ENCODE measurements at regions not wholly inside any gene's neighbourhood (a gene's known extent, or its start where the extent isn't known, plus 50 kb on each side); places are given as distances from the start of the nearest gene placed in this dataset.

DNA sequence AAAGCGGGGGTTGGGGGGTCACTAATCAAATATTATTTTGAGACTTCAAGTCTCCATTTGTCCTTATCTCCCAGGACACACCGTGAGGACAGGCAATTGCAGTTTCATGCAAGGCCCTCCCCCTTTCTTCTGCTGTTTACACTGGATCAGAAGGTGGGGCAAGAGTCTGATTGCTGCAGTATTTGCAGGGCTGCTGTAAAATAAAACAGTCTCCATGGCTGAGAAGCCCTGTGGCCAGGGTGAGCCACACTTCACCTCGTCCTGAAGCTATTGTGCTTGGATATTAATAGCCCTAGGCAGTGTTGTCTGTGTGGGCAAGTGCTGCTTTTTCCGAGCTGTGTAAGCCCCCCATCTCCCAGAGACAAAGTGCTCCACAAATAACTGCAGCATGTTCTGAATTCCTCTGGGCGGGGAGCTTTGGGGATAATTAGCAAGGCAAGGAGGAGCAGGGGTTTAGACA, 187.4 kb upstream of the NTF3 start:
- POLR2A ChIA-PET, result no interaction called here
- Histone ChIP-seq H3K27ac (ENCODE audit: extremely low read depth, low read depth, low read length) (no peak overlapping the region), H3K4me3 (ENCODE audit: low read depth, low read length) (no peak overlapping the region)

DNA sequence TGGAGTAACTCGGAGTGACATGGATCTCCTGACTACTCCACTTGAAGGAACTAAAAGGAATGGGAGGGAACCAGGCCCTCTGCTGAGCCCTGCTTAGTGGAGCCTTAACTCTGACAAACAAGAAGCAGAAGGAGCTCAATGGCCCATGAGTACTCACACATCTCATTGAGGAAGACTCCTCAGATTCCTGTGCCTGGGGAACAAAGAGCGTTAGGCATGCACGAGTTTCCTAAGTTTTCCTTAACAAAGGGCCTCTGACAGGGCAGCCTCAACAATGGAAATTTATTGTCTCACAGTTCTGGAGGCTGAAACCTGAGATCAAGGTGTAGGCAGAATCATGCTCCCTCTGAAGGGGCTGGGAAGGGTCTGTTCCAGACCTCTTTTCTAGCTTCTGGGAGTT, 185.7 kb upstream of the NTF3 start:
- no peaks in the 10 kb centered on the region for H3K9me3 ChIP-seq (ENCODE audit: control insufficient read depth, insufficient read depth, low read depth, low read length)
- CTCF ChIA-PET, result interaction anchor here (0.6 to 0.7 kb wide), 2 partner anchors 57 to 187 kb away, joined by 3 to 5 read pairs; no protein-coding TSS in a partner anchor
- H3K4me1 ChIP-seq (ENCODE audit: control insufficient read depth, insufficient read depth, low read length), result peaks cover 6% of the 10 kb centered on the region; the same call in 1 of the 2 replicates
- no peaks in the 10 kb centered on the region for H3K36me3 ChIP-seq (ENCODE audit: control insufficient read depth in 2 of 2, insufficient read depth in 1 of 2, low read length in 2 of 2)
- no peak overlapping the region for H3K27ac ChIP-seq (ENCODE audit: extremely low read depth, low read depth, low read length)
- H3K4me3 ChIP-seq (ENCODE audit: low read depth, low read length), result no peak overlapping the region
- POLR2A ChIA-PET, result no interaction called here
- TF ChIP-seq KLF1 (tag by site-specific recombination; IDR thresholded peaks at IDR 0.05), result no peak
- TF ChIP-seq ZNF354C (tag by site-specific recombination; IDR thresholded peaks at IDR 0.05; ENCODE audit: borderline replicate concordance, low read depth), result no peak
- TF ChIP-seq HOXC10 (CRISPR knock-in tag; IDR thresholded peaks at IDR 0.05), result no peak
- no peak for TF ChIP-seq OVOL3 (tag by site-specific recombination; IDR thresholded peaks at IDR 0.05)
- no peak for TF ChIP-seq SP7 (tag by site-specific recombination; IDR thresholded peaks at IDR 0.05)
- TF ChIP-seq, protein P1, sequence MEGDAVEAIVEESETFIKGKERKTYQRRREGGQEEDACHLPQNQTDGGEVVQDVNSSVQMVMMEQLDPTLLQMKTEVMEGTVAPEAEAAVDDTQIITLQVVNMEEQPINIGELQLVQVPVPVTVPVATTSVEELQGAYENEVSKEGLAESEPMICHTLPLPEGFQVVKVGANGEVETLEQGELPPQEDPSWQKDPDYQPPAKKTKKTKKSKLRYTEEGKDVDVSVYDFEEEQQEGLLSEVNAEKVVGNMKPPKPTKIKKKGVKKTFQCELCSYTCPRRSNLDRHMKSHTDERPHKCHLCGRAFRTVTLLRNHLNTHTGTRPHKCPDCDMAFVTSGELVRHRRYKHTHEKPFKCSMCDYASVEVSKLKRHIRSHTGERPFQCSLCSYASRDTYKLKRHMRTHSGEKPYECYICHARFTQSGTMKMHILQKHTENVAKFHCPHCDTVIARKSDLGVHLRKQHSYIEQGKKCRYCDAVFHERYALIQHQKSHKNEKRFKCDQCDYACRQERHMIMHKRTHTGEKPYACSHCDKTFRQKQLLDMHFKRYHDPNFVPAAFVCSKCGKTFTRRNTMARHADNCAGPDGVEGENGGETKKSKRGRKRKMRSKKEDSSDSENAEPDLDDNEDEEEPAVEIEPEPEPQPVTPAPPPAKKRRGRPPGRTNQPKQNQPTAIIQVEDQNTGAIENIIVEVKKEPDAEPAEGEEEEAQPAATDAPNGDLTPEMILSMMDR (tag by site-specific recombination; IDR thresholded peaks at IDR 0.05), result no peak
- TF ChIP-seq ZNF548 (tag by site-specific recombination; IDR thresholded peaks at IDR 0.05), result no peak
- TF ChIP-seq ZNF704 (tag by site-specific recombination; IDR thresholded peaks at IDR 0.05), result no peak
- TF ChIP-seq ZNF514 (tag by site-specific recombination; IDR thresholded peaks at IDR 0.05), result no peak
- no peak for TF ChIP-seq RBAK (tag by site-specific recombination; IDR thresholded peaks at IDR 0.05)
- no peak for TF ChIP-seq ZNF426 (tag by site-specific recombination; IDR thresholded peaks at IDR 0.05)

More for the DNA sequence above, 187.4 kb upstream of the NTF3 start:
- TF ChIP-seq ZNF626 (tag by site-specific recombination; IDR thresholded peaks at IDR 0.05), result no peak
- TF ChIP-seq HOXC10 (CRISPR knock-in tag; IDR thresholded peaks at IDR 0.05), result no peak
- TF ChIP-seq, protein P2, sequence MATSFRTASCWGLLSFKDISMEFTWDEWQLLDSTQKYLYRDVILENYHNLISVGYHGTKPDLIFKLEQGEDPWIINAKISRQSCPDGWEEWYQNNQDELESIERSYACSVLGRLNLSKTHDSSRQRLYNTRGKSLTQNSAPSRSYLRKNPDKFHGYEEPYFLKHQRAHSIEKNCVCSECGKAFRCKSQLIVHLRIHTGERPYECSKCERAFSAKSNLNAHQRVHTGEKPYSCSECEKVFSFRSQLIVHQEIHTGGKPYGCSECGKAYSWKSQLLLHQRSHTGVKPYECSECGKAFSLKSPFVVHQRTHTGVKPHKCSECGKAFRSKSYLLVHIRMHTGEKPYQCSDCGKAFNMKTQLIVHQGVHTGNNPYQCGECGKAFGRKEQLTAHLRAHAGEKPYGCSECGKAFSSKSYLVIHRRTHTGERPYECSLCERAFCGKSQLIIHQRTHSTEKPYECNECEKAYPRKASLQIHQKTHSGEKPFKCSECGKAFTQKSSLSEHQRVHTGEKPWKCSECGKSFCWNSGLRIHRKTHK (tag by site-specific recombination; IDR thresholded peaks at IDR 0.05), result no peak
- TF ChIP-seq ZNF274 (IDR thresholded peaks at IDR 0.05; ENCODE audit: low read length), result no peak
- no peak for TF ChIP-seq ZNF274 (tag by site-specific recombination; IDR thresholded peaks at IDR 0.05; ENCODE audit: borderline replicate concordance)
- TF ChIP-seq PRDM6 (tag by site-specific recombination; IDR thresholded peaks at IDR 0.05), result no peak
- TF ChIP-seq TCF7L2 (IDR thresholded peaks at IDR 0.05; ENCODE audit: borderline replicate concordance, low read depth, low read length), result no peak
- TF ChIP-seq HOXD13 (CRISPR knock-in tag; IDR thresholded peaks at IDR 0.05; ENCODE audit: borderline replicate concordance), result no peak
- no peak for TF ChIP-seq ZNF248 (tag by site-specific recombination; IDR thresholded peaks at IDR 0.05)
- TF ChIP-seq, protein P3, sequence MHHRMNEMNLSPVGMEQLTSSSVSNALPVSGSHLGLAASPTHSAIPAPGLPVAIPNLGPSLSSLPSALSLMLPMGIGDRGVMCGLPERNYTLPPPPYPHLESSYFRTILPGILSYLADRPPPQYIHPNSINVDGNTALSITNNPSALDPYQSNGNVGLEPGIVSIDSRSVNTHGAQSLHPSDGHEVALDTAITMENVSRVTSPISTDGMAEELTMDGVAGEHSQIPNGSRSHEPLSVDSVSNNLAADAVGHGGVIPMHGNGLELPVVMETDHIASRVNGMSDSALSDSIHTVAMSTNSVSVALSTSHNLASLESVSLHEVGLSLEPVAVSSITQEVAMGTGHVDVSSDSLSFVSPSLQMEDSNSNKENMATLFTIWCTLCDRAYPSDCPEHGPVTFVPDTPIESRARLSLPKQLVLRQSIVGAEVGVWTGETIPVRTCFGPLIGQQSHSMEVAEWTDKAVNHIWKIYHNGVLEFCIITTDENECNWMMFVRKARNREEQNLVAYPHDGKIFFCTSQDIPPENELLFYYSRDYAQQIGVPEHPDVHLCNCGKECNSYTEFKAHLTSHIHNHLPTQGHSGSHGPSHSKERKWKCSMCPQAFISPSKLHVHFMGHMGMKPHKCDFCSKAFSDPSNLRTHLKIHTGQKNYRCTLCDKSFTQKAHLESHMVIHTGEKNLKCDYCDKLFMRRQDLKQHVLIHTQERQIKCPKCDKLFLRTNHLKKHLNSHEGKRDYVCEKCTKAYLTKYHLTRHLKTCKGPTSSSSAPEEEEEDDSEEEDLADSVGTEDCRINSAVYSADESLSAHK (tag by site-specific recombination; IDR thresholded peaks at IDR 0.05), result no peak
- TF ChIP-seq ZNF112 (tag by site-specific recombination; IDR thresholded peaks at IDR 0.05), result no peak
- TF ChIP-seq ZNF140 (tag by site-specific recombination; IDR thresholded peaks at IDR 0.05), result no peak
- TF ChIP-seq ZNF391 (tag by site-specific recombination; IDR thresholded peaks at IDR 0.05; ENCODE audit: borderline replicate concordance, low read depth), result no peak
- TF ChIP-seq ZNF623 (tag by site-specific recombination; IDR thresholded peaks at IDR 0.05), result no peak
- CTCF ChIA-PET, result interaction anchor here (0.8 kb wide), 1 partner anchor 69 kb away, joined by 3 read pairs; no protein-coding TSS in a partner anchor
- no peaks in the 10 kb centered on the region for H3K9me3 ChIP-seq (ENCODE audit: control insufficient read depth, insufficient read depth, low read depth, low read length)
- H3K4me1 ChIP-seq (ENCODE audit: control insufficient read depth, insufficient read depth, low read length), result peaks cover 6% of the 10 kb centered on the region; the same call in 1 of the 2 replicates
- H3K36me3 ChIP-seq (ENCODE audit: control insufficient read depth in 2 of 2, insufficient read depth in 1 of 2, low read length in 2 of 2), result no peaks in the 10 kb centered on the region
